ENCODE measurements at regions not wholly inside any gene's neighbourhood (a gene's known extent, or its start where the extent isn't known, plus 50 kb on each side); places are given as distances from the start of the nearest gene placed in this dataset.
"Not testable (repeated sequence)": the region's sequence is repeated elsewhere in the genome, so short reads cannot be mapped to it uniquely, and the experiment has no call there.

DNA sequence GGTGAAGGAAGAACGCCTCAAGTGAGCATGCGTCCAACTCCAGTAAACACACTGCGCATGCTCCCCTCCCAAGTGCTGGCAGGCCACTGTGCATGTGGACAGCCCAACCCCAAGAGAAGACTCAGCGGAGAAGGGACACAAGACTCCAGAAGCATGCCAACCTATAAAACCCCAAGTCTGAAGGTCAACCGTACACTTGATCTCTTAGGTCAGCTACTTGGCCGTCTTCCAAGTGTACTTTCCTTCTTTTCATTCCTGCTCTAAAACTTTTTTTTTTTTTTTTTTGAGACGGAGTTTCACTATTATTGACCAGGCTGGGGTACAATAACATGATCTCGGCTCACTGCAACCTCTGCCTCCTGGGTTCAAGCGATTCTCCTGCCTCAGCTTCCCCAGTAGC lies 401.2 kb upstream of the USP9Y start:
- TF ChIP-seq, protein P1, sequence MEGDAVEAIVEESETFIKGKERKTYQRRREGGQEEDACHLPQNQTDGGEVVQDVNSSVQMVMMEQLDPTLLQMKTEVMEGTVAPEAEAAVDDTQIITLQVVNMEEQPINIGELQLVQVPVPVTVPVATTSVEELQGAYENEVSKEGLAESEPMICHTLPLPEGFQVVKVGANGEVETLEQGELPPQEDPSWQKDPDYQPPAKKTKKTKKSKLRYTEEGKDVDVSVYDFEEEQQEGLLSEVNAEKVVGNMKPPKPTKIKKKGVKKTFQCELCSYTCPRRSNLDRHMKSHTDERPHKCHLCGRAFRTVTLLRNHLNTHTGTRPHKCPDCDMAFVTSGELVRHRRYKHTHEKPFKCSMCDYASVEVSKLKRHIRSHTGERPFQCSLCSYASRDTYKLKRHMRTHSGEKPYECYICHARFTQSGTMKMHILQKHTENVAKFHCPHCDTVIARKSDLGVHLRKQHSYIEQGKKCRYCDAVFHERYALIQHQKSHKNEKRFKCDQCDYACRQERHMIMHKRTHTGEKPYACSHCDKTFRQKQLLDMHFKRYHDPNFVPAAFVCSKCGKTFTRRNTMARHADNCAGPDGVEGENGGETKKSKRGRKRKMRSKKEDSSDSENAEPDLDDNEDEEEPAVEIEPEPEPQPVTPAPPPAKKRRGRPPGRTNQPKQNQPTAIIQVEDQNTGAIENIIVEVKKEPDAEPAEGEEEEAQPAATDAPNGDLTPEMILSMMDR (IDR thresholded peaks at IDR 0.05): not testable (repeated sequence)
- not testable (repeated sequence) for TF ChIP-seq POLR2A, POLR2AphosphoS5 (IDR thresholded peaks at IDR 0.05)
